ENCODE measurements at regions not wholly inside any gene's neighbourhood (a gene's known extent, or its start where the extent isn't known, plus 50 kb on each side); places are given as distances from the start of the nearest gene placed in this dataset.

- TF ChIP-seq CREB1 (IDR thresholded peaks at IDR 0.05) = no peak
- no peak for TF ChIP-seq CREB1 (CRISPR knock-in tag; IDR thresholded peaks at IDR 0.05)
- TF ChIP-seq MLX (CRISPR knock-in tag; IDR thresholded peaks at IDR 0.05) = no peak
- no peak for TF ChIP-seq NR2F2 (IDR thresholded peaks at IDR 0.05; ENCODE audit: borderline replicate concordance, low read depth)
- TF ChIP-seq IRF2 (CRISPR knock-in tag; IDR thresholded peaks at IDR 0.05) = no peak
- TF ChIP-seq BRF2 (CRISPR knock-in tag; IDR thresholded peaks at IDR 0.05) = no peak
Measured at GRCh38 chr16:59411961-59412841, 678.1 kb upstream of the GOT2 start.

Measured in HepG2 (cell line).